GM19239 (cell line): ENCODE measurements at regions not wholly inside any gene's neighbourhood (a gene's known extent, or its start where the extent isn't known, plus 50 kb on each side); places are given as distances from the start of the nearest gene placed in this dataset.
"Not testable (repeated sequence)": the region's sequence is repeated elsewhere in the genome, so short reads cannot be mapped to it uniquely, and the experiment has no call there.

Experiments
- DNase-seq: peaks from one replicate; pipeline ENCODE4 v3.0.0; 2011; ENCODE audit warnings: low spot score; ENCODE audit not compliant: insufficient read length
- FAIRE-seq: peaks from 2 replicates; lab custom pipeline; 2011; peaks lifted over from hg19 to GRCh38; lab: Jason Lieb, UNC

GRCh38 chr5:51156222-51156621 is 227.0 kb upstream of the ISL1 start:
- FAIRE-seq (no peak), DNase-seq (no peak)

- FAIRE-seq = no peak
- no peak for DNase-seq
Measured at GRCh38 chr5:51156838-51157237, 226.4 kb upstream of the ISL1 start.

- FAIRE-seq = no peak
- DNase-seq = no peak
Measured at GRCh38 chr5:51159164-51159563, 224.1 kb upstream of the ISL1 start.

- DNase-seq (no peak), FAIRE-seq (no peak)
Measured at GRCh38 chr5:51159606-51160005, 223.6 kb upstream of the ISL1 start.

- FAIRE-seq = no peak
Measured at GRCh38 chr5:51162245-51162644, 221.0 kb upstream of the ISL1 start.

GRCh38 chr5:51165621-51166020 is 217.6 kb upstream of the ISL1 start:
- FAIRE-seq, DNase-seq: not testable (repeated sequence)

More at GRCh38 chr5:51162245-51162644, 221.0 kb upstream of the ISL1 start:
- DNase-seq = no peak

GRCh38 chr5:51172903-51173626 is 210.2 kb upstream of the ISL1 start:
- FAIRE-seq = no peak
- DNase-seq = no peak

- no peak for FAIRE-seq
- DNase-seq = no peak
Measured at GRCh38 chr5:51181208-51181894, 201.9 kb upstream of the ISL1 start.

GRCh38 chr5:51185850-51186329 is 197.4 kb upstream of the ISL1 start:
- no peak for DNase-seq
- no peak for FAIRE-seq

- FAIRE-seq (no peak), DNase-seq (no peak)
Measured at GRCh38 chr5:51188001-51188591, 195.2 kb upstream of the ISL1 start.

- no peak for DNase-seq
- FAIRE-seq = no peak
Measured at GRCh38 chr5:51194671-51195070, 188.6 kb upstream of the ISL1 start.

- DNase-seq (no peak), FAIRE-seq (no peak)
Measured at GRCh38 chr5:51201024-51201423, 182.2 kb upstream of the ISL1 start.

GRCh38 chr5:51201708-51202107 is 181.5 kb upstream of the ISL1 start:
- FAIRE-seq (no peak), DNase-seq (no peak)

GRCh38 chr5:51202161-51202560 is 181.1 kb upstream of the ISL1 start:
- no peak for DNase-seq
- FAIRE-seq = no peak

- DNase-seq = no peak
- no peak for FAIRE-seq
Measured at GRCh38 chr5:51203598-51203997, 179.7 kb upstream of the ISL1 start.

- FAIRE-seq (no peak), DNase-seq (no peak)
Measured at GRCh38 chr5:51208296-51208695, 175.0 kb upstream of the ISL1 start.

- FAIRE-seq = no peak
- DNase-seq = no peak
Measured at GRCh38 chr5:51214746-51215145, 168.5 kb upstream of the ISL1 start.

- no peak for DNase-seq
- FAIRE-seq = no peak
Measured at GRCh38 chr5:51225789-51226742, 157.2 kb upstream of the ISL1 start.

GRCh38 chr5:51227963-51228470 is 155.2 kb upstream of the ISL1 start:
- FAIRE-seq = no peak
- DNase-seq = no peak

- DNase-seq = no peak
- FAIRE-seq = no peak
Measured at GRCh38 chr5:51230336-51230735, 152.9 kb upstream of the ISL1 start.
